H1 (cell line): ENCODE measurements at regions not wholly inside any gene's neighbourhood (a gene's known extent, or its start where the extent isn't known, plus 50 kb on each side); places are given as distances from the start of the nearest gene placed in this dataset.

Experiments used
- CTCF ChIA-PET: fragments of 300-600 bp; sonication (Branson Sonifier 250); formaldehyde crosslinking; loops from one replicate; lab custom pipeline; 2021; ENCODE audit not compliant: partially characterized antibody; lab: Charles Lee
- POLR2A ChIA-PET: fragments of 300-600 bp; sonication (Branson Sonifier 250); formaldehyde crosslinking; loops from one replicate; lab custom pipeline; 2021; ENCODE audit warnings: inconsistent platforms; ENCODE audit not compliant: partially characterized antibody; lab: Charles Lee
- DNase-seq, 2 experiments: peaks; one replicate each; pipeline versions ENCODE4 v3.0.0 to v3.0.0-alpha.2; 2010 to 2022; ENCODE audit warnings: low spot score in 2 of 2, low read depth in 1 of 2, mixed read lengths in 1 of 2
- FAIRE-seq: peaks from 2 replicates; lab custom pipeline; 2011; peaks lifted over from hg19 to GRCh38; lab: Jason Lieb, UNC
- H2AFZ ChIP-seq: 2 replicates; pipeline ENCODE4 v1.8.1; 2012; ENCODE audit warnings: low read length, inconsistent platforms
- H2AK5ac ChIP-seq: 2 replicates; pipeline ENCODE4 v1.6.1; 2013; ENCODE audit warnings: low read depth, low read length
- H2BK120ac ChIP-seq: replicated peaks from 2 replicates; pipeline ENCODE3; 2013; ENCODE audit warnings: low read depth, low read length, inconsistent platforms
- H2BK12ac ChIP-seq: 2 replicates; pipeline ENCODE4 v1.6.1; 2013; ENCODE audit warnings: low read depth, low read length
- H2BK15ac ChIP-seq: 2 replicates; pipeline ENCODE4 v1.6.1; 2013; ENCODE audit warnings: low read length
- H2BK20ac ChIP-seq: 2 replicates; pipeline ENCODE4 v1.6.1; 2013; ENCODE audit warnings: low read length
- H2BK5ac ChIP-seq: 2 replicates; pipeline ENCODE4 v1.6.1; 2013; ENCODE audit warnings: low read depth, low read length
- H3K14ac ChIP-seq: 2 replicates; pipeline ENCODE4 v1.6.1; 2013; ENCODE audit warnings: inconsistent platforms; ENCODE audit not compliant: insufficient read length
- H3K18ac ChIP-seq: 2 replicates; pipeline ENCODE4 v1.6.1; 2013; ENCODE audit warnings: low read length; ENCODE audit errors: extremely low read depth
- H3K23ac ChIP-seq: 2 replicates; pipeline ENCODE4 v1.6.1; 2013; ENCODE audit warnings: inconsistent platforms; ENCODE audit not compliant: insufficient read length
- H3K23me2 ChIP-seq: 2 replicates; pipeline ENCODE4 v1.6.1; 2013; ENCODE audit warnings: low read depth, low read length
- H3K27ac ChIP-seq: 2 replicates; pipeline ENCODE4 v1.6.1; 2011; ENCODE audit warnings: low read depth, low read length, inconsistent platforms
- H3K27me3 ChIP-seq, 4 experiments: replicated peaks in 1 of 4; 1 replicate in 1 of 4; 2 replicates in 3 of 4; pipeline versions ENCODE4 v1.6.1 to v1.8.1; 2011 to 2013; ENCODE audit warnings: low read length in 3 of 4, mild to moderate bottlenecking in 3 of 4, inconsistent platforms in 2 of 4, mixed read lengths in 2 of 4, moderate library complexity in 1 of 4; ENCODE audit not compliant: control insufficient read depth in 3 of 4, insufficient read depth in 3 of 4; ENCODE audit errors: extremely low read depth in 1 of 4
- H3K36me3 ChIP-seq, 4 experiments: 2 replicates each; pipeline versions ENCODE4 v1.6.1 to v1.8.1; 2011 to 2013; ENCODE audit warnings: mild to moderate bottlenecking in 4 of 4, low read length in 3 of 4, moderate library complexity in 2 of 4, control low read depth in 1 of 4, inconsistent platforms in 1 of 4; ENCODE audit not compliant: insufficient read depth in 4 of 4, control insufficient read depth in 2 of 4
- H3K4ac ChIP-seq: replicated peaks from 2 replicates; pipeline ENCODE3; 2013; ENCODE audit warnings: low read length, low read depth, mixed read lengths, inconsistent platforms; ENCODE audit not compliant: insufficient read length
- H3K4me1 ChIP-seq, 4 experiments: replicated peaks in 1 of 4; 1 replicate in 1 of 4; 2 replicates in 3 of 4; pipeline versions ENCODE4 v1.6.1 to v1.8.1; 2011 to 2013; ENCODE audit warnings: low read length in 3 of 4, inconsistent platforms in 2 of 4, mixed read lengths in 1 of 4; ENCODE audit not compliant: insufficient read depth in 4 of 4, control insufficient read depth in 3 of 4
- H3K4me2 ChIP-seq, 2 experiments: 2 replicates each; pipeline versions ENCODE4 v1.6.1 to v1.8.1; 2011 to 2013; ENCODE audit warnings: low read depth in 2 of 2, low read length in 2 of 2, control low read depth in 1 of 2, inconsistent platforms in 1 of 2, mild to moderate bottlenecking in 1 of 2; ENCODE audit not compliant: insufficient read depth in 1 of 2
- H3K4me3 ChIP-seq, 4 experiments: fragments of 200-600, 300-600 bp in 1 of 4; sonication (generic), shearing (Covaris generic), sonication (Bioruptor Twin) in 1 of 4; 2 replicates each; pipeline versions ENCODE4 v1.5.1 to v1.8.1; 2011 to 2016; ENCODE audit warnings: low read length in 4 of 4, low read depth in 3 of 4, control low read depth in 2 of 4, inconsistent platforms in 2 of 4, mild to moderate bottlenecking in 2 of 4, mixed read lengths in 1 of 4, moderate library complexity in 1 of 4; ENCODE audit not compliant: insufficient read depth in 2 of 4; ENCODE audit errors: extremely low read depth in 1 of 4
- H3K56ac ChIP-seq: replicated peaks from 2 replicates; pipeline ENCODE3; 2013; ENCODE audit warnings: low read depth, mild to moderate bottlenecking, mixed read lengths, low read length, inconsistent platforms; ENCODE audit not compliant: insufficient read length
- H3K79me1 ChIP-seq: 2 replicates; pipeline ENCODE4 v1.6.1; 2013; ENCODE audit warnings: low read depth, low read length, control low read depth
- H3K79me2 ChIP-seq, 2 experiments: 2 replicates each; pipeline versions ENCODE4 v1.6.1 to v1.8.1; 2012 to 2013; ENCODE audit warnings: low read length in 2 of 2, mild to moderate bottlenecking in 2 of 2, inconsistent platforms in 1 of 2; ENCODE audit not compliant: insufficient read depth in 2 of 2, control insufficient read depth in 1 of 2
- H3K9ac ChIP-seq, 4 experiments: replicated peaks in 1 of 4; 1 replicate in 1 of 4; 2 replicates in 3 of 4; pipeline versions ENCODE4 v1.6.1 to v1.8.1; 2011 to 2013; ENCODE audit warnings: low read depth in 3 of 4, low read length in 3 of 4, control low read depth in 2 of 4, mild to moderate bottlenecking in 2 of 4, moderate library complexity in 2 of 4, inconsistent platforms in 1 of 4; ENCODE audit errors: extremely low read depth in 1 of 4
- H3K9me3 ChIP-seq, 2 experiments: 2 replicates each; pipeline versions ENCODE4 v1.6.1 to v1.8.1; 2012 to 2013; ENCODE audit warnings: mild to moderate bottlenecking in 2 of 2, moderate library complexity in 2 of 2, control low read depth in 1 of 2, inconsistent platforms in 1 of 2, low read depth in 1 of 2, low read length in 1 of 2, mixed read lengths in 1 of 2; ENCODE audit not compliant: insufficient read depth in 2 of 2
- H4K20me1 ChIP-seq, 2 experiments: replicated peaks in 1 of 2; 2 replicates each; pipeline versions ENCODE3 to v1.8.1; 2011 to 2013; ENCODE audit warnings: inconsistent platforms in 2 of 2, low read length in 2 of 2, mild to moderate bottlenecking in 1 of 2; ENCODE audit not compliant: insufficient read depth in 2 of 2, control insufficient read depth in 1 of 2
- H4K5ac ChIP-seq: 2 replicates; pipeline ENCODE4 v1.6.1; 2013; ENCODE audit warnings: low read length, low read depth, mixed read lengths, inconsistent platforms; ENCODE audit not compliant: insufficient read length
- H4K8ac ChIP-seq: 2 replicates; pipeline ENCODE4 v1.8.0; 2013; ENCODE audit warnings: mild to moderate bottlenecking, moderate library complexity, low read length, inconsistent platforms; ENCODE audit not compliant: insufficient read depth; ENCODE audit errors: extremely low read depth
- H4K91ac ChIP-seq: replicated peaks from 2 replicates; pipeline ENCODE3; 2013; ENCODE audit warnings: low read length, mixed read lengths, inconsistent platforms; ENCODE audit not compliant: insufficient read length
- BACH1 ChIP-seq: IDR thresholded peaks from 2 replicates; pipeline ENCODE4 v1.6.1; 2012; ENCODE audit warnings: low read length, improper control_type of control experiment
- BRCA1 ChIP-seq: IDR thresholded peaks from 2 replicates; pipeline ENCODE4 v1.6.1; 2012; ENCODE audit warnings: low read depth, low read length, improper control_type of control experiment
- CBX5 ChIP-seq: fragments of 300-800, 300-1000 bp; sonication (generic); IDR thresholded peaks from 2 replicates; pipeline ENCODE4 v1.7.1; 2016; ENCODE audit warnings: antibody characterized with exemption, low read length, low read depth
- CHD1 ChIP-seq: IDR thresholded peaks from 2 replicates; pipeline ENCODE4 v1.6.1; 2012; ENCODE audit warnings: low read depth, low read length, improper control_type of control experiment
- EP300 ChIP-seq, 2 experiments: IDR thresholded peaks; 1 replicate in 1 of 2; 2 replicates in 1 of 2; pipeline ENCODE4 v1.6.1; 2011 to 2012; ENCODE audit warnings: low read depth in 2 of 2, low read length in 2 of 2, mild to moderate bottlenecking in 2 of 2, borderline replicate concordance in 1 of 2, inconsistent platforms in 1 of 2, moderate library complexity in 1 of 2
- HDAC2 ChIP-seq, 2 experiments: fragments of 300-600 bp in 1 of 2; sonication (generic) in 1 of 2; IDR thresholded peaks; 2 replicates each; pipeline ENCODE4 v1.6.1; 2011 to 2012; ENCODE audit warnings: low read depth in 2 of 2, low read length in 2 of 2, mild to moderate bottlenecking in 2 of 2, moderate library complexity in 2 of 2, borderline replicate concordance in 1 of 2, inconsistent platforms in 1 of 2
- POLR2AphosphoS5 ChIP-seq: IDR thresholded peaks from 2 replicates; pipeline ENCODE4 v1.6.1; 2011; ENCODE audit warnings: low read depth, low read length
- SIRT6 ChIP-seq: IDR thresholded peaks from one replicate; pipeline ENCODE4 v1.7.1; 2012; ENCODE audit warnings: low read length, inconsistent platforms
- SP4 ChIP-seq: IDR thresholded peaks from 2 replicates; pipeline ENCODE4 v1.6.1; 2012; ENCODE audit warnings: low read length, inconsistent platforms
- SUZ12 ChIP-seq: fragments of 200-600 bp; sonication (generic); IDR thresholded peaks from 2 replicates; pipeline ENCODE4 v1.6.1; 2012; ENCODE audit warnings: mild to moderate bottlenecking, inconsistent platforms, low read length, moderate library complexity, mixed read lengths
- WGBS, 2 experiments: shearing (Covaris generic) in 1 of 2; methylation state at CpG; one replicate each; pipeline versions ENCODE4 v1.1.6 to v1.1.7; 2013 to 2015; ENCODE audit warnings: low lambda C conversion rate in 2 of 2, mixed read lengths in 2 of 2, inconsistent platforms in 1 of 2, low coverage in 1 of 2, missing lambda C conversion rate in 1 of 2; ENCODE audit not compliant: insufficient replicate concordance in 2 of 2, insufficient coverage in 1 of 2, insufficient read length in 1 of 2; ENCODE audit errors: extremely low coverage in 1 of 2, missing lambda C conversion rate in 1 of 2; 5-methylcytosine and 5-hydroxymethylcytosine counted together

GRCh38 chr1:208460823-208461222, 216.6 kb upstream of the PLXNA2 start:
- Histone ChIP-seq H4K8ac (no peak overlapping the region), H2BK120ac (no peak overlapping the region), H2BK15ac (no peak overlapping the region), H3K9me3 (no peaks in the 10 kb centered on the region), H2BK5ac (no peak overlapping the region), H3K27me3 (no peaks in the 10 kb centered on the region), H2AK5ac (no peak overlapping the region), H3K79me1 (no peaks in the 10 kb centered on the region), H4K5ac (no peak overlapping the region), H3K23ac (no peak overlapping the region), H3K36me3 (no peaks in the 10 kb centered on the region), H4K91ac (no peak overlapping the region), H3K4me3 (no peak overlapping the region), H2BK20ac (no peak overlapping the region), H3K27ac (no peak overlapping the region), H3K18ac (no peak overlapping the region), H3K56ac (no peak overlapping the region), H3K14ac (no peak overlapping the region), H3K79me2 (no peaks in the 10 kb centered on the region), H4K20me1 (no peaks in the 10 kb centered on the region), H3K4ac (no peak overlapping the region), H3K4me2 (no peak overlapping the region), H3K9ac (no peak overlapping the region)
- FAIRE-seq = no peak
- POLR2A ChIA-PET = no interaction called here
- no peak for TF ChIP-seq HDAC2 (IDR thresholded peaks at IDR 0.05; ENCODE audit: borderline replicate concordance in 1 of 2, low read depth in 2 of 2, low read length in 2 of 2)
- TF ChIP-seq SIRT6 = no peak
- no peak for TF ChIP-seq SP4
- TF ChIP-seq EP300 (IDR thresholded peaks at IDR 0.05; ENCODE audit: borderline replicate concordance in 1 of 2, low read depth in 2 of 2, low read length in 2 of 2) = no peak
- TF ChIP-seq CBX5 = no peak
- no peak for TF ChIP-seq SUZ12
- TF ChIP-seq BRCA1 = no peak
- no peak for TF ChIP-seq CHD1
- TF ChIP-seq BACH1 = no peak
- TF ChIP-seq POLR2AphosphoS5 = no peak
- TF ChIP-seq, all 59 proteins: peak for 0
- DNase-seq = no peak
- no peaks in the 10 kb centered on the region for H3K23me2 ChIP-seq
- peaks cover 0 to 3% (median 0%) of the 10 kb centered on the region in 4 experiments; a peak in 1 of 7 replicates for H3K4me1 ChIP-seq
- CTCF ChIA-PET = interaction anchor here (0.6 to 2.5 kb wide), 12 partner anchors 8 to 479 kb away, joined by 3 to 8 read pairs (median 4); no protein-coding TSS in a partner anchor
- WGBS, 2 experiments = 92% methylated on average over 3 of the region's 3 CpGs; no CpG with 5 or more reads in 1 of the 2 experiments
- no peak overlapping the region for H2AFZ ChIP-seq
- no peak overlapping the region for H2BK12ac ChIP-seq
